Endothelial cell of umbilical vein (primary cell): ENCODE measurements at regions not wholly inside any gene's neighbourhood (a gene's known extent, or its start where the extent isn't known, plus 50 kb on each side); places are given as distances from the start of the nearest gene placed in this dataset.

Experiments used
- EZH2 ChIP-seq: IDR thresholded peaks from 2 replicates; pipeline ENCODE4 v1.6.1; 2012; ENCODE audit warnings: borderline replicate concordance, low read depth, mild to moderate bottlenecking, moderate library complexity, low read length, inconsistent platforms; ENCODE audit not compliant: severe bottlenecking
- GATA2 ChIP-seq: IDR thresholded peaks from 2 replicates; pipeline ENCODE4 v1.7.0; 2011; ENCODE audit warnings: low read depth, mild to moderate bottlenecking, moderate library complexity, mixed read lengths, low read length; ENCODE audit not compliant: insufficient read length, insufficient read depth
- JUN ChIP-seq: IDR thresholded peaks from 2 replicates; pipeline ENCODE4 v1.6.1; 2011; ENCODE audit warnings: borderline replicate concordance, low read depth; ENCODE audit not compliant: insufficient read length, insufficient read depth
- MYC ChIP-seq: IDR thresholded peaks from one replicate; pipeline ENCODE4 v1.6.1; 2011; ENCODE audit warnings: mild to moderate bottlenecking, low read depth, low read length
- POLR2A ChIP-seq: IDR thresholded peaks from 2 replicates; pipeline ENCODE4 v1.6.1; 2012; ENCODE audit warnings: low read depth, mild to moderate bottlenecking, control low read depth, low read length
- POLR2AphosphoS5 ChIP-seq: IDR thresholded peaks from 2 replicates; pipeline ENCODE4 v1.6.1; 2012; ENCODE audit warnings: low read depth, mild to moderate bottlenecking, control low read depth, low read length, moderate library complexity; ENCODE audit not compliant: insufficient read depth
- TF ChIP-seq, protein P1 (sequence below), 2 donors: IDR thresholded peaks; 1 replicate in 1 of 2; 2 replicates in 1 of 2; pipeline ENCODE4 v1.5.1; 2011; ENCODE audit warnings: low read length in 2 of 2, mild to moderate bottlenecking in 2 of 2, moderate library complexity in 2 of 2, control low read depth in 1 of 2, inconsistent platforms in 1 of 2, low read depth in 1 of 2; ENCODE audit not compliant: insufficient read depth in 1 of 2; ENCODE audit errors: extremely low read depth in 1 of 2
- TF ChIP-seq, protein P2 (sequence below): IDR thresholded peaks from 2 replicates; pipeline ENCODE4 v1.6.1; 2011; ENCODE audit not compliant: insufficient read depth, insufficient read length

DNA sequence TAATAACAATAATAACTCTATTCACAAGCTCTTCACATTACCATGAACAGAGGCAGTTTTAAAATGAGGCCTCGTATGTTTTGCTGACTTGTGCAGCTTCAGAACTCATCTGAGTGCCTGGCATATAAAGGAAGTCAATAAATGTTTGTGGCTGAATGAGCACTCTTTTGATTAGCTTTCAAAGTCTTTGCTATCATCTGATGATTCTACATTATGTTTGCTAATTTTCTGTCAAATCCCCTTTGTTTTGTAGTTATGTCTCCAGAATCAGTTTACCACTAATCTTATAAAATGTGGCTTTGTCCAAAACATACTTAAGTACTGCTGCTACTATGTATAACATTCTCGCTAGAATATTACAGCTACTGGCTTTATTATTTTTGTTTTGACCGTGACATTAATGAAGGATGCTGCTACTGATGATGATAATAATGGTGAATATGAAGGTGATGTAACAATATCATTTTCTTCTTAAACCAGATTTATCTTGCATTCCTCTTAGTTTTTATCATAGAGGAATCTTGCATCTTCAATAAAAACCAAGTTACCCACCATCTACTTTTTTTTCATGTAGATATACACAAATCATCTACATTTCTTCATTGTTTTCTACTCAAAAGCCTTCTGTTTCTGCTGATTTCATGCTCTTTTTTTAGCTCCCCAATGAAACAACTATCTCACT is 384.5 kb downstream of the NAF1 start:
- no peak for TF ChIP-seq EZH2
- no peak for TF ChIP-seq POLR2A
- TF ChIP-seq, protein P1, sequence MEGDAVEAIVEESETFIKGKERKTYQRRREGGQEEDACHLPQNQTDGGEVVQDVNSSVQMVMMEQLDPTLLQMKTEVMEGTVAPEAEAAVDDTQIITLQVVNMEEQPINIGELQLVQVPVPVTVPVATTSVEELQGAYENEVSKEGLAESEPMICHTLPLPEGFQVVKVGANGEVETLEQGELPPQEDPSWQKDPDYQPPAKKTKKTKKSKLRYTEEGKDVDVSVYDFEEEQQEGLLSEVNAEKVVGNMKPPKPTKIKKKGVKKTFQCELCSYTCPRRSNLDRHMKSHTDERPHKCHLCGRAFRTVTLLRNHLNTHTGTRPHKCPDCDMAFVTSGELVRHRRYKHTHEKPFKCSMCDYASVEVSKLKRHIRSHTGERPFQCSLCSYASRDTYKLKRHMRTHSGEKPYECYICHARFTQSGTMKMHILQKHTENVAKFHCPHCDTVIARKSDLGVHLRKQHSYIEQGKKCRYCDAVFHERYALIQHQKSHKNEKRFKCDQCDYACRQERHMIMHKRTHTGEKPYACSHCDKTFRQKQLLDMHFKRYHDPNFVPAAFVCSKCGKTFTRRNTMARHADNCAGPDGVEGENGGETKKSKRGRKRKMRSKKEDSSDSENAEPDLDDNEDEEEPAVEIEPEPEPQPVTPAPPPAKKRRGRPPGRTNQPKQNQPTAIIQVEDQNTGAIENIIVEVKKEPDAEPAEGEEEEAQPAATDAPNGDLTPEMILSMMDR (IDR thresholded peaks at IDR 0.05; ENCODE audit: extremely low read depth in 1 of 2, insufficient read depth in 1 of 2, low read depth in 1 of 2, low read length in 2 of 2), result no peak
- TF ChIP-seq MYC, result no peak
- no peak for TF ChIP-seq POLR2AphosphoS5
- TF ChIP-seq, protein P2, sequence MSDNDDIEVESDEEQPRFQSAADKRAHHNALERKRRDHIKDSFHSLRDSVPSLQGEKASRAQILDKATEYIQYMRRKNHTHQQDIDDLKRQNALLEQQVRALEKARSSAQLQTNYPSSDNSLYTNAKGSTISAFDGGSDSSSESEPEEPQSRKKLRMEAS, result no peak
- TF ChIP-seq GATA2, result no peak
- no peak for TF ChIP-seq JUN
